GM12878 (cell line): ENCODE measurements at regions not wholly inside any gene's neighbourhood (a gene's known extent, or its start where the extent isn't known, plus 50 kb on each side); places are given as distances from the start of the nearest gene placed in this dataset.

Experiments used
- CHD4 ChIP-seq: fragments of 200-600 bp; sonication (generic); IDR thresholded peaks from 2 replicates; pipeline ENCODE4 v1.6.1; 2016; ENCODE audit warnings: mild to moderate bottlenecking
- CTCF ChIP-seq, 3 experiments: IDR thresholded peaks in 2 of 3; conservative IDR thresholded peaks in 1 of 3; 2 replicates each; pipeline ENCODE4 v1.5.1; 2011; ENCODE audit warnings: low read depth in 3 of 3, low read length in 3 of 3, mild to moderate bottlenecking in 3 of 3, control low read depth in 2 of 3, moderate library complexity in 2 of 3, inconsistent platforms in 1 of 3, mixed read lengths in 1 of 3; ENCODE audit not compliant: control insufficient read depth in 2 of 3, insufficient read depth in 1 of 3; ENCODE audit errors: extremely low read depth in 1 of 3
- EP300 ChIP-seq, 2 experiments: fragments of 150-350 bp in 1 of 2; IDR thresholded peaks; 2 replicates each; pipeline ENCODE4 v1.6.1; 2011 to 2012; ENCODE audit warnings: low read depth in 2 of 2, low read length in 2 of 2, borderline replicate concordance in 1 of 2, improper control_type of control experiment in 1 of 2, inconsistent platforms in 1 of 2; ENCODE audit not compliant: control insufficient read depth in 1 of 2
- EZH2 ChIP-seq: IDR thresholded peaks from 2 replicates; pipeline ENCODE4 v1.6.1; 2012; ENCODE audit warnings: low read depth, mild to moderate bottlenecking, control low read depth, inconsistent platforms, low read length, borderline replicate concordance; ENCODE audit not compliant: control insufficient read depth
- MXI1 ChIP-seq: fragments of 150-350 bp; IDR thresholded peaks from 2 replicates; pipeline ENCODE4 v1.6.1; 2011; ENCODE audit warnings: low read depth, mild to moderate bottlenecking, inconsistent platforms, low read length, improper control_type of control experiment

GRCh38 chr18:64238076-64238475, 89.2 kb upstream of the LINC00305 start:
- no peak for TF ChIP-seq MXI1
- no peak for TF ChIP-seq CTCF (IDR thresholded peaks at IDR 0.05 in 2 of 3, conservative IDR thresholded peaks at IDR 0.05 in 1 of 3; ENCODE audit: control insufficient read depth in 2 of 3, extremely low read depth in 1 of 3, insufficient read depth in 1 of 3, low read depth in 3 of 3, low read length in 3 of 3)
- no peak for TF ChIP-seq EP300 (IDR thresholded peaks at IDR 0.05; ENCODE audit: borderline replicate concordance in 1 of 2, control insufficient read depth in 1 of 2, low read depth in 2 of 2, low read length in 2 of 2)
- TF ChIP-seq EZH2, result no peak
- no peak for TF ChIP-seq CHD4
